NT2/D1 (cell line): ENCODE measurements at regions not wholly inside any gene's neighbourhood (a gene's known extent, or its start where the extent isn't known, plus 50 kb on each side); places are given as distances from the start of the nearest gene placed in this dataset.

Experiments used
- SUZ12 ChIP-seq: IDR thresholded peaks from 2 replicates; pipeline ENCODE4 v1.6.1; 2011; ENCODE audit not compliant: insufficient read length, insufficient read depth; ENCODE audit errors: extremely low read depth
- YY1 ChIP-seq: IDR thresholded peaks from 2 replicates; pipeline ENCODE4 v1.6.1; 2011; ENCODE audit not compliant: insufficient read length, insufficient read depth

- TF ChIP-seq SUZ12 (no peak), YY1 (no peak)
These were observed 339.6 kb upstream of the PCDH10 start for GRCh38 chr4:132809298-132810032.
